ENCODE measurements at regions not wholly inside any gene's neighbourhood (a gene's known extent, or its start where the extent isn't known, plus 50 kb on each side); places are given as distances from the start of the nearest gene placed in this dataset.

- Histone ChIP-seq H3K9me3 (replicated peaks; ENCODE audit: control insufficient read depth, insufficient read depth, low read length) (no peaks in the 10 kb centered on the region), H3K4me3 (replicated peaks in 1 of 3; ENCODE audit: insufficient read depth in 1 of 3, low read depth in 1 of 3, low read length in 3 of 3) (no peak overlapping the region), H3K79me2 (ENCODE audit: control insufficient read depth, insufficient read depth, low read length) (no peaks in the 10 kb centered on the region), H3K27ac (ENCODE audit: insufficient read depth, low read depth, low read length) (no peak overlapping the region), H3K36me3 (ENCODE audit: control insufficient read depth in 2 of 2, extremely low read depth in 1 of 2, insufficient read depth in 2 of 2, low read length in 2 of 2) (no peaks in the 10 kb centered on the region), H3K4me2 (ENCODE audit: insufficient read depth, low read length) (no peak overlapping the region), H3K4me1 (ENCODE audit: control insufficient read depth, extremely low read depth, insufficient read depth, low read length) (no peaks in the 10 kb centered on the region), H2AFZ (ENCODE audit: low read depth, low read length) (no peak overlapping the region), H3K27me3 (ENCODE audit: control insufficient read depth in 2 of 2, insufficient read depth in 2 of 2, low read length in 2 of 2) (peaks cover 0 to 2% of the 10 kb centered on the region in 2 experiments), H3K9me1 (replicated peaks; ENCODE audit: control insufficient read depth, extremely low read depth, insufficient read depth, low read length) (no peaks in the 10 kb centered on the region), H4K20me1 (replicated peaks; ENCODE audit: control insufficient read depth, extremely low read depth, insufficient read depth, low read length) (no peaks in the 10 kb centered on the region), H3K9ac (replicated peaks; ENCODE audit: extremely low read depth, insufficient read depth, low read length) (no peak overlapping the region)
- POLR2A ChIA-PET = no interaction called here
- FAIRE-seq (no peak), DNase-seq (ENCODE audit: low read depth, low spot score) (no peak)
- CTCF ChIA-PET = interaction anchor here (0.9 kb wide), 1 partner anchor 125 kb away, joined by 3 read pairs; no protein-coding TSS in a partner anchor
- TF ChIP-seq CTCF (IDR thresholded peaks at IDR 0.05; ENCODE audit: extremely low read depth in 1 of 2, insufficient read depth in 1 of 2, low read depth in 1 of 2, low read length in 2 of 2) (no peak), POLR2AphosphoS5 (IDR thresholded peaks at IDR 0.05; ENCODE audit: insufficient read depth, low read depth, low read length) (no peak), JUN (IDR thresholded peaks at IDR 0.05; ENCODE audit: borderline replicate concordance, insufficient read depth, insufficient read length, low read depth) (no peak), MYC (IDR thresholded peaks at IDR 0.05; ENCODE audit: low read depth, low read length) (no peak), POLR2A (IDR thresholded peaks at IDR 0.05; ENCODE audit: low read depth, low read length) (no peak), GATA2 (IDR thresholded peaks at IDR 0.05; ENCODE audit: insufficient read depth, insufficient read length, low read depth, low read length) (no peak), EZH2 (IDR thresholded peaks at IDR 0.05; ENCODE audit: borderline replicate concordance, low read depth, low read length, severe bottlenecking) (no peak), FOS (IDR thresholded peaks at IDR 0.05; ENCODE audit: borderline replicate concordance, insufficient read depth, low read length) (no peak), MAX (IDR thresholded peaks at IDR 0.05; ENCODE audit: insufficient read depth, insufficient read length) (no peak)
- dilution Hi-C loops (cut with MboI; ENCODE audit: extremely low pct_ligation_motif_present, low sequenced_read_pairs) = no loop called here
- BruUV-seq (replicated peaks) = no TSS peak
- intact Hi-C loops (cut with micrococcal nuclease) = no loop called here
Observed at GRCh38 chrX:40418813-40419195, 162.0 kb upstream of the ATP6AP2 start.

Measured in endothelial cell of umbilical vein (primary cell).